ENCODE measurements at regions not wholly inside any gene's neighbourhood (a gene's known extent, or its start where the extent isn't known, plus 50 kb on each side); places are given as distances from the start of the nearest gene placed in this dataset.

DNA sequence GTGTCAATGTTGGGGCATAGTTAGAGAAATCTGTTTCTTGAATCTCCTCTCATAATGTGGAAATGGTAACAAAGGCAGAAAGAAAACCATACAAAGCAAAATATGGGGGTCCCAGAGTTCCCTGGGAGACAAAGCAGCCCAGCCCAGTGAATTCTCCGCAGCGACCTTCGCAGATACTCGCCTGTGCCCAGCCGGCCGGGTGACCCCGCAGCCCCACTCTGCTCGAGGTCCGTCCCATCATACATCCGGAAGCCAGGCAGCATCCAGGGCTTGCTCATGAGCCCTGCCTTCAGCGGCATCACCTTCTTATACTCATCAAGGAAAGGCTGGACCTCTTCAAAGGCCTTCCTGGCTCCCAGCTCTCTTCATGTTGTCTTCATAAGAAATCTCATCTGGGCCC, 774.8 kb upstream of the ID2 start:
- H3K27me3 ChIP-seq (ENCODE audit: control insufficient read depth, insufficient read depth, low read length, poor library complexity, severe bottlenecking), result no peaks in the 10 kb centered on the region
- Mint-ChIP-seq H3K9me3 (no peaks in the 10 kb centered on the region), H3K27ac (no peak overlapping the region), H3K36me3 (ENCODE audit: low read depth) (no peaks in the 10 kb centered on the region), H3K4me3 (no peak overlapping the region), H3K4me1 (peaks cover 4% of the 10 kb centered on the region), H3K27me3 (ENCODE audit: insufficient read depth) (peaks cover 3% of the 10 kb centered on the region)
- no peaks in the 10 kb centered on the region for H3K9me3 ChIP-seq (ENCODE audit: control insufficient read depth, low read length)
- no peaks in the 10 kb centered on the region for H3K36me3 ChIP-seq (ENCODE audit: control insufficient read depth, insufficient read depth, low read length)
- H3K9ac ChIP-seq (ENCODE audit: extremely low read depth, low read length, poor library complexity, severe bottlenecking), result no peak overlapping the region
- TF ChIP-seq, protein P1, sequence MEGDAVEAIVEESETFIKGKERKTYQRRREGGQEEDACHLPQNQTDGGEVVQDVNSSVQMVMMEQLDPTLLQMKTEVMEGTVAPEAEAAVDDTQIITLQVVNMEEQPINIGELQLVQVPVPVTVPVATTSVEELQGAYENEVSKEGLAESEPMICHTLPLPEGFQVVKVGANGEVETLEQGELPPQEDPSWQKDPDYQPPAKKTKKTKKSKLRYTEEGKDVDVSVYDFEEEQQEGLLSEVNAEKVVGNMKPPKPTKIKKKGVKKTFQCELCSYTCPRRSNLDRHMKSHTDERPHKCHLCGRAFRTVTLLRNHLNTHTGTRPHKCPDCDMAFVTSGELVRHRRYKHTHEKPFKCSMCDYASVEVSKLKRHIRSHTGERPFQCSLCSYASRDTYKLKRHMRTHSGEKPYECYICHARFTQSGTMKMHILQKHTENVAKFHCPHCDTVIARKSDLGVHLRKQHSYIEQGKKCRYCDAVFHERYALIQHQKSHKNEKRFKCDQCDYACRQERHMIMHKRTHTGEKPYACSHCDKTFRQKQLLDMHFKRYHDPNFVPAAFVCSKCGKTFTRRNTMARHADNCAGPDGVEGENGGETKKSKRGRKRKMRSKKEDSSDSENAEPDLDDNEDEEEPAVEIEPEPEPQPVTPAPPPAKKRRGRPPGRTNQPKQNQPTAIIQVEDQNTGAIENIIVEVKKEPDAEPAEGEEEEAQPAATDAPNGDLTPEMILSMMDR (conservative IDR thresholded peaks at IDR 0.05), result no peak
- no peaks in the 10 kb centered on the region for H3K4me1 ChIP-seq (ENCODE audit: control insufficient read depth, insufficient read depth, low read length)
- 94 to 100% methylated on average over 2 to 11 of the region's 11 CpGs for WGBS, 2 experiments (ENCODE audit: insufficient coverage in 1 of 2, insufficient read length in 1 of 2)
- DNase-seq, result no peak
- no peak overlapping the region for H3K4me3 ChIP-seq (ENCODE audit: low read length)
- H3K27ac ChIP-seq (ENCODE audit: low read depth, low read length), result no peak overlapping the region

DNA sequence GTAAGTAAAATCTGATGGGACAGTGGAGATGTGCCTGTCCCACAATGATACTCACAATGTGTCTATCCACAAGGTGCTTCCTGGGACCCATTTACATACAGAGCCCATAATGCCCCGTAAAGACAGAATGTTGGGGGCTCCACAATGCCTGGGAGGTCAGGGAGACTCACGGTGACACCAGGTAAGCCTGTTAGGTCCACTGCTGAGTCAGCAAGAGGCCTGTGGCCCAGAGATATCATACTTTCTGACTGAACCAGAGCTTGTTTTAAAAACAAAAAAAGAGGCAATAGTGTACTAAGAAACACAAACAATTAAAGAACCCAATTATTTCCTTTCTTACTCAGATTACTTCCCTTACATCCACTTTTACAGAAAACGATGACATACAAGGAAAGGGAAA, 771.1 kb upstream of the ID2 start:
- H3K4me1 Mint-ChIP-seq, result peaks cover 6% of the 10 kb centered on the region
- H3K27me3 Mint-ChIP-seq (ENCODE audit: insufficient read depth), result no peaks in the 10 kb centered on the region
- Histone ChIP-seq H3K9me3 (ENCODE audit: control insufficient read depth, low read length) (no peaks in the 10 kb centered on the region), H3K4me1 (ENCODE audit: control insufficient read depth, insufficient read depth, low read length) (no peaks in the 10 kb centered on the region), H3K9ac (ENCODE audit: extremely low read depth, low read length, poor library complexity, severe bottlenecking) (no peak overlapping the region), H3K4me3 (ENCODE audit: low read length) (no peak overlapping the region), H3K27me3 (ENCODE audit: control insufficient read depth, insufficient read depth, low read length, poor library complexity, severe bottlenecking) (no peaks in the 10 kb centered on the region), H3K27ac (ENCODE audit: low read depth, low read length) (no peak overlapping the region), H3K36me3 (ENCODE audit: control insufficient read depth, insufficient read depth, low read length) (no peaks in the 10 kb centered on the region)
- H3K4me3 Mint-ChIP-seq, result no peak overlapping the region
- no peak overlapping the region for H3K27ac Mint-ChIP-seq
- no peaks in the 10 kb centered on the region for H3K36me3 Mint-ChIP-seq (ENCODE audit: low read depth)
- TF ChIP-seq, protein P1 (conservative IDR thresholded peaks at IDR 0.05), result no peak
- H3K9me3 Mint-ChIP-seq, result no peaks in the 10 kb centered on the region
- no peak for DNase-seq
- 94 to 96% methylated on average over 2 to 3 of the region's 3 CpGs for WGBS, 2 experiments (ENCODE audit: insufficient coverage in 1 of 2, insufficient read length in 1 of 2)

DNA sequence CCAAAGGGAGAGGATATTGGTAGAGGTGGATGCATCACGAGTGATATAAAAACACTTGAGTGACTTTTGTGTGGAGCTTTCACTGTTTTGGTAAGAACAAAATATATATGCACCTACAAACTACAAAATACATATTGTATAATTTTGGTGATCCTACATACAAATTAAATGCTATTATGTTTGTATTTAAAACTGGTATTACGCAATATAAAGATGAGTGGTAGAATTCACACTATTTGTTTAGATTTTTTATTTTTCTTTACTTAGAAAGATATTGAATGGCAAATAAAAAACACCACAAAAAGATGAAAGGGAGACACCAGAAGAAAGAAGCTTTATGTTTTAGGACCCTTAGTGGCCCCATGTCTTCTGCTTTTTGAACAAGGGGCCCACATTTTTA, 770.7 kb upstream of the ID2 start:
- no CpG with 5 or more reads among the region's 2 CpGs for WGBS, 2 experiments (ENCODE audit: insufficient coverage in 1 of 2, insufficient read length in 1 of 2)
- H3K4me3 ChIP-seq (ENCODE audit: low read length), result no peak overlapping the region
- Mint-ChIP-seq H3K27ac (no peak overlapping the region), H3K36me3 (ENCODE audit: low read depth) (no peaks in the 10 kb centered on the region), H3K9me3 (no peaks in the 10 kb centered on the region), H3K4me1 (peaks cover 9% of the 10 kb centered on the region), H3K4me3 (no peak overlapping the region), H3K27me3 (ENCODE audit: insufficient read depth) (no peaks in the 10 kb centered on the region)
- H3K9me3 ChIP-seq (ENCODE audit: control insufficient read depth, low read length), result no peaks in the 10 kb centered on the region
- H3K27me3 ChIP-seq (ENCODE audit: control insufficient read depth, insufficient read depth, low read length, poor library complexity, severe bottlenecking), result no peaks in the 10 kb centered on the region
- no peaks in the 10 kb centered on the region for H3K4me1 ChIP-seq (ENCODE audit: control insufficient read depth, insufficient read depth, low read length)
- TF ChIP-seq, protein P1 (conservative IDR thresholded peaks at IDR 0.05), result no peak
- no peak overlapping the region for H3K27ac ChIP-seq (ENCODE audit: low read depth, low read length)
- no peaks in the 10 kb centered on the region for H3K36me3 ChIP-seq (ENCODE audit: control insufficient read depth, insufficient read depth, low read length)
- no peak overlapping the region for H3K9ac ChIP-seq (ENCODE audit: extremely low read depth, low read length, poor library complexity, severe bottlenecking)
- no peak for DNase-seq

Measured in endodermal cell (in vitro differentiated cells).